ENCODE measurements at regions not wholly inside any gene's neighbourhood (a gene's known extent, or its start where the extent isn't known, plus 50 kb on each side); places are given as distances from the start of the nearest gene placed in this dataset.

DNA sequence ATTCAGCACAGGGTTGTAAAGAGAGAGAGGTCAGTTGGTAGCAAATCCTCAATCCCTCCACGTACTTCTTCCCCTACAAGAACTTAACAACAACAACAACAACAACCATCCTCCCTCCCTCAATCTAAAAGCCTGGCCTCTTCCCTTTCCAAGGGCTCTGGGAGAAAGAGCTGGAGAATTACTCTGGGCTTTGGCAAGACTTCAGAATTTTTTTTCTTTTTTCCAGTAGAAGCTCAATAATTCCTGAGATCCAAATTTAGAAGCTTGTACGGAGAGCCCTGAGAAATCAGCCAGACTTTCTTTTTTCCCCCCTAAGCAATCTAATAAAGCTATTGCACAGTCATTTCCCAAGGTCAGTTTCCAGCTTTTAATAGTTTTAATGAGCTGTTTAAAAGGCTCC, 95.8 kb upstream of the CACNA2D3 start:
- Mint-ChIP-seq H3K27ac (no peak overlapping the region), H3K4me1 (no peaks in the 10 kb centered on the region), H3K27me3 (ENCODE audit: insufficient read depth, low read depth, poor library complexity) (peaks cover 4% of the 10 kb centered on the region), H3K4me3 (no peak overlapping the region), H3K9me3 (no peaks in the 10 kb centered on the region), H3K36me3 (ENCODE audit: low read depth) (no peaks in the 10 kb centered on the region; the same call in 2 of the 3 replicates)
- H2AFZ ChIP-seq: no peak overlapping the region
- no peak for DNase-seq (ENCODE audit: low spot score)
- TF ChIP-seq ZNF114 (CRISPR knock-in tag; IDR thresholded peaks at IDR 0.05): no peak
- TF ChIP-seq CTCF (conservative IDR thresholded peaks at IDR 0.05; ENCODE audit: low read depth in 2 of 2): no peak
- TF ChIP-seq, protein P1, sequence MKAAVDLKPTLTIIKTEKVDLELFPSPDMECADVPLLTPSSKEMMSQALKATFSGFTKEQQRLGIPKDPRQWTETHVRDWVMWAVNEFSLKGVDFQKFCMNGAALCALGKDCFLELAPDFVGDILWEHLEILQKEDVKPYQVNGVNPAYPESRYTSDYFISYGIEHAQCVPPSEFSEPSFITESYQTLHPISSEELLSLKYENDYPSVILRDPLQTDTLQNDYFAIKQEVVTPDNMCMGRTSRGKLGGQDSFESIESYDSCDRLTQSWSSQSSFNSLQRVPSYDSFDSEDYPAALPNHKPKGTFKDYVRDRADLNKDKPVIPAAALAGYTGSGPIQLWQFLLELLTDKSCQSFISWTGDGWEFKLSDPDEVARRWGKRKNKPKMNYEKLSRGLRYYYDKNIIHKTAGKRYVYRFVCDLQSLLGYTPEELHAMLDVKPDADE (IDR thresholded peaks at IDR 0.05): no peak
- no peak for TF ChIP-seq JUNB (IDR thresholded peaks at IDR 0.05; ENCODE audit: unreplicated experiment)
- no peak for TF ChIP-seq EZH2phosphoT487 (IDR thresholded peaks at IDR 0.05; ENCODE audit: unreplicated experiment)
- no peak for TF ChIP-seq POLR2AphosphoS5 (IDR thresholded peaks at IDR 0.05; ENCODE audit: low read depth)
- TF ChIP-seq STAT1 (IDR thresholded peaks at IDR 0.05; ENCODE audit: unreplicated experiment): no peak
- no peak for TF ChIP-seq EZH2 (IDR thresholded peaks at IDR 0.05; ENCODE audit: low read depth, unreplicated experiment)
- no peak for TF ChIP-seq REST (IDR thresholded peaks at IDR 0.05; ENCODE audit: unreplicated experiment)
- TF ChIP-seq ZNF462 (CRISPR knock-in tag; IDR thresholded peaks at IDR 0.05): no peak
- TF ChIP-seq NANOG (IDR thresholded peaks at IDR 0.05; ENCODE audit: borderline replicate concordance): no peak
- TF ChIP-seq CREB1 (CRISPR knock-in tag; IDR thresholded peaks at IDR 0.05; ENCODE audit: low read depth): no peak
- TF ChIP-seq ZNF331 (CRISPR knock-in tag; IDR thresholded peaks at IDR 0.05; ENCODE audit: low read depth): no peak
- H4K20me1 ChIP-seq (replicated peaks; ENCODE audit: insufficient read depth): no peaks in the 10 kb centered on the region
- H3K79me2 ChIP-seq (replicated peaks; ENCODE audit: insufficient read depth): no peaks in the 10 kb centered on the region
- no peak overlapping the region for H3K27ac ChIP-seq (ENCODE audit: low read depth)
- H3K4me2 ChIP-seq: no peak overlapping the region
- no peaks in the 10 kb centered on the region for H3K4me1 ChIP-seq (ENCODE audit: insufficient read depth)
- H3K27me3 ChIP-seq (ENCODE audit: insufficient read depth): no peaks in the 10 kb centered on the region
- no peaks in the 10 kb centered on the region for H3F3A ChIP-seq (replicated peaks; ENCODE audit: low read depth)
- no peak for ATAC-seq
- no peak overlapping the region for H3K4me3 ChIP-seq
- H3K36me3 ChIP-seq (ENCODE audit: insufficient read depth): no peaks in the 10 kb centered on the region
- H3K9me2 ChIP-seq (ENCODE audit: insufficient read depth): no peaks in the 10 kb centered on the region
